Heart left ventricle (tissue), 16 donors: ENCODE measurements at regions not wholly inside any gene's neighbourhood (a gene's known extent, or its start where the extent isn't known, plus 50 kb on each side); places are given as distances from the start of the nearest gene placed in this dataset.

Source experiments
- ATAC-seq, 4 donors: fragments of 200-7000 bp; cut with Tn5 transposase; one replicate each; pipeline ENCODE4 v1.9.1; 2020 to 2022; ENCODE audit warnings: moderate library complexity in 4 of 4, mild to moderate bottlenecking in 3 of 4, moderate number of reproducible peaks in 1 of 4
- DNase-seq, 5 donors: peaks; one replicate each; pipeline ENCODE4 v3.0.0-alpha.2; 2020
- H3K27ac ChIP-seq, 12 donors: fragments of 200-600 bp; sonication (generic) in 4 of 12; one replicate each; pipeline versions ENCODE4 v1.5.0 to v1.8.0; 2016 to 2022; ENCODE audit warnings: mild to moderate bottlenecking in 2 of 12
- H3K27me3 ChIP-seq, 9 donors: fragments of 200-600 bp; sonication (generic) in 2 of 9; one replicate each; pipeline versions ENCODE4 v1.5.1 to v1.8.0; 2016 to 2022; ENCODE audit warnings: mild to moderate bottlenecking in 3 of 9
- H3K36me3 ChIP-seq, 9 donors: fragments of 200-600 bp; sonication (generic) in 2 of 9; one replicate each; pipeline versions ENCODE4 v1.5.0 to v1.8.0; 2018 to 2022; ENCODE audit warnings: mild to moderate bottlenecking in 2 of 9
- H3K4me1 ChIP-seq, 12 donors: fragments of 200-600 bp; sonication (generic) in 4 of 12; one replicate each; pipeline versions ENCODE4 v1.5.0 to v1.8.0; 2016 to 2022; ENCODE audit warnings: mild to moderate bottlenecking in 3 of 12
- H3K4me3 ChIP-seq, 12 donors: fragments of 200-600 bp; sonication (generic) in 4 of 12; one replicate each; pipeline versions ENCODE4 v1.5.0 to v1.8.0; 2017 to 2022; ENCODE audit warnings: mild to moderate bottlenecking in 9 of 12, moderate library complexity in 4 of 12
- H3K9me3 ChIP-seq, 12 donors: fragments of 200-600 bp; sonication (generic) in 4 of 12; one replicate each; pipeline versions ENCODE4 v1.5.0 to v1.8.0; 2016 to 2022; ENCODE audit warnings: mild to moderate bottlenecking in 1 of 12
- CTCF ChIP-seq, 12 donors: fragments of 200-600 bp; sonication (generic) in 4 of 12; IDR thresholded peaks; one replicate each; pipeline versions ENCODE4 v1.5.0 to v1.8.0; 2018 to 2022; ENCODE audit warnings: antibody characterized with exemption in 12 of 12, mild to moderate bottlenecking in 5 of 12
- POLR2A ChIP-seq, 2 donors: fragments of 450-650 bp; IDR thresholded peaks; one replicate each; pipeline ENCODE4 v1.6.1; 2017; ENCODE audit warnings: antibody characterized with exemption in 2 of 2, mild to moderate bottlenecking in 2 of 2, moderate library complexity in 2 of 2
- WGBS, 4 donors: extraction: QIAGEN DNeasy Blood & Tissue Kit in 2 of 4; methylation state at CpG; one replicate each; pipeline versions ENCODE4 v1.1.5 to v1.1.7; 2013 to 2018; 5-methylcytosine and 5-hydroxymethylcytosine counted together
- intact Hi-C, 10 donors: fragments of 100-400 bp; cut with DNase I; formaldehyde crosslinking; loops; one replicate each; pipeline versions ENCODE4 v1.11.1 to v1.14.2; 2022
- donor health status: ischemic (EF 13 %, LVEDD 7.1; RV severe dilation, severe dysfunction).
- donor health status: healthy with polysubstance abuse.
- donor health status: DM: no; HTN: yes; CAD: no.
- donor health status: DM: no; HTN: no; CAD: no.
- donor health status: ischemic (EF 25% LVEDD 6.9; RV normal size, moderate dysfunction).
- donor health status: ischemic (EF 25% LVEDD 5.7; RV mildly dilated, moderate dysfunction).
- donor health status: healthy.
- donor health status: DM: yes; HTN: yes; CAD: no.
- donor health status: ischemic (EF 35%, LVEDD 5.7; RV mildly dilated, moderate dysfunction).
- donor health status: nonischemic (EF 11% LVEDD 7.7; RV severe dilation, severe dysfunction).
- donor health status: DM: yes; HTN: yes; CAD: no.
- donor health status: PGD.
- donor health status: ischemic (EF 29% LVEDD 5.4; RV normal size, mild dysfunction).
- donor health status: nonischemic (EF 23%, LVEDD 6.1; RV moderate dilation, normal function).

- H3K4me3 ChIP-seq = no peak overlapping the region
- intact Hi-C loops = no loop called here
- TF ChIP-seq POLR2A (IDR thresholded peaks at IDR 0.05) (no peak), CTCF (IDR thresholded peaks at IDR 0.05) (no peak)
- H3K36me3 ChIP-seq = no peaks in the 10 kb centered on the region
- WGBS, 4 donors = 26 to 43% (median 32%) methylated on average over 10 to 12 of the region's 12 CpGs
- no peaks in the 10 kb centered on the region for H3K9me3 ChIP-seq
- H3K4me1 ChIP-seq = peaks cover 0 to 8% (median 0%) of the 10 kb centered on the region in 12 donors
- no peak for DNase-seq
- no peak overlapping the region for H3K27ac ChIP-seq
- ATAC-seq = no peak
- peaks cover 0 to 12% (median 0%) of the 10 kb centered on the region in 9 donors for H3K27me3 ChIP-seq
Observed at GRCh38 chr22:27474711-27475547, 326.6 kb downstream of the MN1 start.

- no peak for DNase-seq
- intact Hi-C loops = no loop called here
- TF ChIP-seq CTCF (IDR thresholded peaks at IDR 0.05) (no peak), POLR2A (IDR thresholded peaks at IDR 0.05) (no peak)
- H3K36me3 ChIP-seq = no peaks in the 10 kb centered on the region
- peaks cover 0 to 8% (median 0%) of the 10 kb centered on the region in 12 donors for H3K4me1 ChIP-seq
- H3K9me3 ChIP-seq = no peaks in the 10 kb centered on the region
- H3K27me3 ChIP-seq = peaks cover 0 to 12% (median 0%) of the 10 kb centered on the region in 9 donors
- H3K27ac ChIP-seq = no peak overlapping the region
- no peak for ATAC-seq
- 48 to 63% (median 52%) methylated on average over 3 of the region's 3 CpGs for WGBS, 4 donors
- H3K4me3 ChIP-seq = no peak overlapping the region
Observed at GRCh38 chr22:27475548-27475897, 326.0 kb downstream of the MN1 start.

GRCh38 chr22:27476318-27476717, 325.2 kb downstream of the MN1 start:
- TF ChIP-seq CTCF (IDR thresholded peaks at IDR 0.05) (no peak), POLR2A (IDR thresholded peaks at IDR 0.05) (no peak)
- DNase-seq (no peak), ATAC-seq (no peak)
- Histone ChIP-seq H3K27me3 (peaks cover 0 to 12% (median 0%) of the 10 kb centered on the region in 9 donors), H3K27ac (no peak overlapping the region), H3K4me1 (peaks cover 0 to 8% (median 0%) of the 10 kb centered on the region in 12 donors), H3K4me3 (no peak overlapping the region), H3K36me3 (no peaks in the 10 kb centered on the region), H3K9me3 (no peaks in the 10 kb centered on the region)
- intact Hi-C loops = no loop called here
- WGBS, 4 donors = 92 to 94% (median 94%) methylated on average over 11 of the region's 11 CpGs

GRCh38 chr22:27476729-27477128, 324.8 kb downstream of the MN1 start:
- Histone ChIP-seq H3K27me3 (peaks cover 0 to 12% (median 0%) of the 10 kb centered on the region in 9 donors), H3K36me3 (no peaks in the 10 kb centered on the region), H3K4me1 (peaks cover 0 to 8% (median 0%) of the 10 kb centered on the region in 12 donors), H3K27ac (no peak overlapping the region), H3K9me3 (no peaks in the 10 kb centered on the region), H3K4me3 (no peak overlapping the region)
- TF ChIP-seq CTCF (IDR thresholded peaks at IDR 0.05) = no peak
- no peak for TF ChIP-seq POLR2A (IDR thresholded peaks at IDR 0.05)
- intact Hi-C loops = no loop called here
- no peak for DNase-seq
- 75 to 91% (median 82%) methylated on average over 7 to 8 of the region's 8 CpGs for WGBS, 4 donors
- ATAC-seq = no peak
